RWPE1 (cell line): ENCODE measurements at regions not wholly inside any gene's neighbourhood (a gene's known extent, or its start where the extent isn't known, plus 50 kb on each side); places are given as distances from the start of the nearest gene placed in this dataset.

ENCODE experiments used
- CTCF ChIA-PET: fragments of 350-600 bp; sonication (Branson Sonifier 250); formaldehyde crosslinking; extraction: SDS; loops from one replicate; lab custom pipeline; 2021; lab: Yijun Ruan, JAX
- POLR2A ChIA-PET: fragments of 400-600 bp; formaldehyde crosslinking; extraction: SDS; loops from one replicate; lab custom pipeline; 2020; ENCODE audit warnings: antibody characterized with exemption; ENCODE audit not compliant: low non-redundant PET; lab: Yijun Ruan, JAX
- DNase-seq: peaks from one replicate; pipeline ENCODE4 v3.0.0; 2012; ENCODE audit warnings: low spot score
- H3K27ac ChIP-seq: fragments of 450-650 bp; 2 replicates; pipeline ENCODE4 v1.5.1; 2017
- CTCF ChIP-seq: fragments of 450-650 bp; conservative IDR thresholded peaks from 2 replicates; pipeline ENCODE4 v1.5.1; 2017; ENCODE audit warnings: low read depth, mild to moderate bottlenecking

DNA sequence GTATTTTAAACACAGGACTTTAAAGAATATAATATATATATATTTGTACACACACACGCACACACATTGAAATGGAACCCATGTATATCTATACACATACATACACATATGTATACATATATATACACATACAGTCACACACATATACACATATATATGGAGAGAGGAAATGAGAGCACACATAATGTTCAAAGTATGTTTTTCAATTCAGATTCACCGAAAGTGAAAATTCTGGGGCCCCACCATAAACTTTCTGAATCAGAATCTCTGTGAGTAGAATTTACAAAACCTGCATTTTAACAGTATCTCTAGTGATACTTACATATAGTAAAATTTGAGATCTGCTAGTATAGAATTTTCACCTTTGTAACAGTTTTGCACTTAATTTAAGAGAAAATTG is 60.4 kb upstream of the OBI1 start:
- POLR2A ChIA-PET: no interaction called here
- DNase-seq: no peak
- CTCF ChIA-PET: no interaction called here
- H3K27ac ChIP-seq: no peak overlapping the region
- no peak for TF ChIP-seq CTCF

- H3K27ac ChIP-seq: no peak overlapping the region
- POLR2A ChIA-PET: no interaction called here
- CTCF ChIA-PET: no interaction called here
- no peak for TF ChIP-seq CTCF
- no peak for DNase-seq
These were observed 55.8 kb upstream of the OBI1 start for GRCh38 chr13:78714717-78715116.

DNA sequence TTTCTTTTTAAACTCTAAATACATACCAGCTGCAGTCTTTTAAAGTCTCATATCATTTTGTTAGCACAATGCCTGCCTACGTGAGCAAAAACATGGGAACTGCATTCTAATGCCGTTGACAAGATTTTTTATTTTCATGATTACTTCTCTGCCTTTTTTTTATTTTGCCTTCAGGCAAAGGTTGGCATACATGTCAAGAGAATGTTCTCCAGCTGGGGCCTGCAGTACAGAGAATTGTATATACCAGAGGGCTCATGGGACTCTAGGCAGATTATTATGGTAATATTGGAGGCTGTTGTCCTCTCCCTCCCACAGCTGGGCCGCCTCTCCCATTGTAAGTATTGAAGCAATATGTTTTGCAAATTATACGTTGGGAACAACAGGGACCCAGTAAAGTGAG is 53.9 kb upstream of the OBI1 start:
- no peak for TF ChIP-seq CTCF
- ChIA-PET CTCF (no interaction called here), POLR2A (no interaction called here)
- no peak overlapping the region for H3K27ac ChIP-seq
- no peak for DNase-seq

GRCh38 chr13:78709028-78709427 is 50.1 kb upstream of the OBI1 start:
- TF ChIP-seq CTCF: no peak
- CTCF ChIA-PET: no interaction called here
- no peak for DNase-seq
- no peak overlapping the region for H3K27ac ChIP-seq
- POLR2A ChIA-PET: no interaction called here
